ENCODE measurements at regions not wholly inside any gene's neighbourhood (a gene's known extent, or its start where the extent isn't known, plus 50 kb on each side); places are given as distances from the start of the nearest gene placed in this dataset.
A peak's percentile ranks its signal among the peaks of the same experiment; 100 is the strongest.

GRCh38 chr21:19712441-19712840 lies 1285.8 kb upstream of the NCAM2 start:
- no peak for DNase-seq

GRCh38 chr21:19713313-19713712 lies 1284.9 kb upstream of the NCAM2 start:
- no peak for DNase-seq

GRCh38 chr21:19724081-19724480 lies 1274.1 kb upstream of the NCAM2 start:
- no peak for DNase-seq

- no peak for DNase-seq
Measured at GRCh38 chr21:19731251-19731650, 1267.0 kb upstream of the NCAM2 start.

GRCh38 chr21:19759836-19760235 lies 1238.4 kb upstream of the NCAM2 start:
- DNase-seq: no peak

GRCh38 chr21:19767546-19767945 lies 1230.7 kb upstream of the NCAM2 start:
- no peak for DNase-seq

- DNase-seq: no peak
Measured at GRCh38 chr21:19771881-19772280, 1226.3 kb upstream of the NCAM2 start.

GRCh38 chr21:19776076-19776475 lies 1222.1 kb upstream of the NCAM2 start:
- no peak for DNase-seq

- DNase-seq: no peak
Measured at GRCh38 chr21:19781881-19782652, 1216.1 kb upstream of the NCAM2 start.

- DNase-seq: peak; percentile 4
Measured at GRCh38 chr21:19785941-19786340, 1212.3 kb upstream of the NCAM2 start.

- DNase-seq: no peak
Measured at GRCh38 chr21:19792004-19792403, 1206.2 kb upstream of the NCAM2 start.

GRCh38 chr21:19807201-19807600 lies 1191.0 kb upstream of the NCAM2 start:
- no peak for DNase-seq

GRCh38 chr21:19810779-19811178 lies 1187.4 kb upstream of the NCAM2 start:
- DNase-seq: no peak

- no peak for DNase-seq
Measured at GRCh38 chr21:19830446-19830845, 1167.8 kb upstream of the NCAM2 start.

- no peak for DNase-seq
Measured at GRCh38 chr21:19832551-19832950, 1165.7 kb upstream of the NCAM2 start.

- DNase-seq: no peak
Measured at GRCh38 chr21:19833082-19833481, 1165.1 kb upstream of the NCAM2 start.

- DNase-seq: no peak
Measured at GRCh38 chr21:19842601-19843000, 1155.6 kb upstream of the NCAM2 start.

- DNase-seq: no peak
Measured at GRCh38 chr21:19844334-19844733, 1153.9 kb upstream of the NCAM2 start.

- DNase-seq: no peak
Measured at GRCh38 chr21:19850157-19850556, 1148.1 kb upstream of the NCAM2 start.

- DNase-seq: no peak
Measured at GRCh38 chr21:19853061-19853460, 1145.1 kb upstream of the NCAM2 start.

GRCh38 chr21:19853709-19854575 lies 1144.3 kb upstream of the NCAM2 start:
- DNase-seq: no peak

GRCh38 chr21:19855522-19855921 lies 1142.7 kb upstream of the NCAM2 start:
- DNase-seq: no peak

- DNase-seq: peak; percentile 9
Measured at GRCh38 chr21:19864476-19864875, 1133.7 kb upstream of the NCAM2 start.

- DNase-seq: no peak
Measured at GRCh38 chr21:19870682-19871081, 1127.5 kb upstream of the NCAM2 start.

Measured in NCI-H1092 treated with DMSO at 0.1 percent for 48 hours (cell line).